Activated CD4-positive, CD25-positive, alpha-beta regulatory T cell treated with anti-CD3 and anti-CD28 coated beads, Interleukin-2, amount 50 U/mL, for 24 hours (primary cell): ENCODE measurements at regions not wholly inside any gene's neighbourhood (a gene's known extent, or its start where the extent isn't known, plus 50 kb on each side); places are given as distances from the start of the nearest gene placed in this dataset.
"Not testable (repeated sequence)": the region's sequence is repeated elsewhere in the genome, so short reads cannot be mapped to it uniquely, and the experiment has no call there.

Source experiments
- ATAC-seq, 2 donors: fragments of 150-1000 bp; cut with Tn5 transposase; one replicate each; pipeline ENCODE4 v1.10.0; 2021; ENCODE audit warnings: mild to moderate bottlenecking in 1 of 2, moderate library complexity in 1 of 2

DNA sequence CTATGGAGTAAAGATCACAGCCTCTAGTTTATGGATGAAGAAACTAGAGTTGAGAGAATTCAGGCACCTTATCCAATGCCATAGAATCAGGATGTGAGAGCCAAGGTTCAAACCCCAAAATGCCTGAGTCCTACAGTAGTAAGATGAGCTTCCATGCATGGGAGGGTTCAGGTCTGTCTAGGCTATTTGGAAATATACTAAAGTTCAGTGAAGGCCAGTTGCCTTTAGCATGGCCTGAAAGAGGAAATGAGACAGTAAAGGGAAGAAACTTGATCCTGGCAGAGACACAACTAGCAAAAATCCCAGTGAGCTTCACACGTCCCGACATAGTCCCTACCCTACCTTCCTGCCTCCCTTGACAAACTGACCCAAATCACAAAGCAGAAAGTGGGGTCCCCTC lies 317.0 kb downstream of the RASEF start:
- ATAC-seq = no peak

DNA sequence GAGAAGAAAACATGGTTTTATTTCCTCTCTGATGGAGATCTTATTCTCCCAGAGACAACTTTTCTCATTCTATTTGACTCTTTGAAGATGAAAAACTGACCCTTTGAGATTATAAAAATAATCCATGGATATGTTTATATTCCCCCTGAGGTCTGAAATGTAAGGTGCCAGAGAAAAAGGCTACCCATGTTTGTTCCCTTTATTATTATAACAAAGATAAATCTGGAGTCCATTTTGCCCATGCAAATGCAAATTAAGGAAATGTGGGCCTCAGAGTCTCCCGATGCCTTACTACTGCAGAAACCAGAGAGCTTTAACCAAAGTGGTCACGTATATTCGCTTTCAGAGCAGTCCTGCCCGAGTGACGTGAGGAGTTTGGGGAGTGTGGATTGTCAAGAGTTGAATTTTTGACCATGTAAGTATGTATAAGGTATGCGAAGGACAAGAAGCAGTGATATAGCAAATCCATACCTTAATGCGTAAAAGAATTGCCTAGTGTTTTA lies 312.5 kb downstream of the RASEF start:
- ATAC-seq = no peak

DNA sequence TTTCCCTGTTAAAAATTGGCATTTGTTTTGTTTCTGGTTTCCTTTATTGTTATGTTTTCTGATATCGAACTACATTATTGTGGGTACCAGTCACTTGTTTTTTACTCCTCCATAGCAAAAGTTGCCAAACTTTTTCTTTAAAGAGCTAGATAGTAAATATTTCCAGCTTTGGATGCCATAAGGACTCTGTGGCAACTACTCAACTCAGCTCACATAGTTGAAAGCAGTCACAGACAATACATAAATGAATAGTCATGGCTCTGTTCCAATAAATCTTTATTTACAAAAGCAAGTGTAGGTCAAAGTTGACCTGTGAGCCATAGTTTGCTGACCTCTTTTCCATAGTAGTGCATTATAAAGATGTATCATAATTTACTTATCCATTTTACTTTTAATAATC lies 305.0 kb downstream of the RASEF start:
- ATAC-seq = no peak

DNA sequence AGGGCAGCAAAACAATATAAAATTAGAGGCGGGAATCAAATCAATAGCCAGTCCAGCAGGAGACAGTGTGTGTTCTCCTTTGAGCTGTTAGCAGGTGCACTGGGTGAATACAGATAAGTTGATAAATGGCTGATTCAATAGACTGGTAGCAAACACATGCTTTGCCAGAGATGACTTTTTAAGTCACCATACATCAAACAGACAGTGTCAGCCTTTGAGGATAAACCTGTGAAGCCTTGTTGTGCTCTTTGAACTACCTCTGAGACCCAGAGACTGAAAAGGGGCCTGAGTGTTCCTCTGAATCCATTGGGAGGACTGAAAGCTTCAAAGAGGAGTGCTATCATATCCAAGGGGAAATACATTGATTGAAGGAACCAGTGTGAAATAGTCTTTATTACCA lies 301.9 kb downstream of the RASEF start:
- ATAC-seq = no peak

DNA sequence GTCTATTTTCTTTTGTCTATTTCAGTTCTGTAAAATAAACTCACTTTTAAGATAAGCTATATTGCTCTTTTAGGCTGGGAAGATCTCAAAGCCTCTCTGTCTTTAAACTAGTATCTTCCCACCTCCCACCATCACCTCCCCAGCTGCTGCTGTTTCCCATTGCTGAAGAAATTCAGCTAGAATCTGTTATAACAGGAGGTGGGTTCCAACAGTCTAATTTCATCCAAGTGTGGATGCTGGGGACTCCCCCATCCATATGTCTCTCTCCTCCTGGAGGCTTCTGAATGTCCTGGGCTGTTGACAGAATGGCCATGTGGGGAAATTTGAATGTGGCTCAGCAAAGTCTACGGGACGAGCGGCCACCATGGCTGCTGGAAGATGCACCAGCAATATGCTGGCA lies 301.0 kb downstream of the RASEF start:
- ATAC-seq = no peak

DNA sequence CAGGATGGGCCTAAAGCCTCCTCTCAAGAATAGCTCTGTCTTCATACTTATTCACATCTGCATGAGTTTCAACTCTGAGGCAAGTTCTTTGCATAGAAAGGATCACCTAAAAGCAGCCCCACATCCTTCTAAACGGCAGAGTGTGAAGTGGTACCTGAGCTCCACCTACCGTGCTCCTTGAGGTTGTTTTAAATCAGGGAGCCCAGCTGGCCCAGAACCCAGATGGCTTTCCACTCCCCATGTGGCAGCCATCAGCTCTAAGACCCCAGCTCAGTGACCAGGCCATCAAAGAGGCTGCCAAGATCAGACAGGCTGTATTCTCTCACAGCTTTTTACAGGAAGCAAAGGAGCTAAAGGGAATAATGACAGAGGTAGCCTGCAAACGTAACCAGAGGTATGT lies 299.3 kb downstream of the RASEF start:
- ATAC-seq = no peak

DNA sequence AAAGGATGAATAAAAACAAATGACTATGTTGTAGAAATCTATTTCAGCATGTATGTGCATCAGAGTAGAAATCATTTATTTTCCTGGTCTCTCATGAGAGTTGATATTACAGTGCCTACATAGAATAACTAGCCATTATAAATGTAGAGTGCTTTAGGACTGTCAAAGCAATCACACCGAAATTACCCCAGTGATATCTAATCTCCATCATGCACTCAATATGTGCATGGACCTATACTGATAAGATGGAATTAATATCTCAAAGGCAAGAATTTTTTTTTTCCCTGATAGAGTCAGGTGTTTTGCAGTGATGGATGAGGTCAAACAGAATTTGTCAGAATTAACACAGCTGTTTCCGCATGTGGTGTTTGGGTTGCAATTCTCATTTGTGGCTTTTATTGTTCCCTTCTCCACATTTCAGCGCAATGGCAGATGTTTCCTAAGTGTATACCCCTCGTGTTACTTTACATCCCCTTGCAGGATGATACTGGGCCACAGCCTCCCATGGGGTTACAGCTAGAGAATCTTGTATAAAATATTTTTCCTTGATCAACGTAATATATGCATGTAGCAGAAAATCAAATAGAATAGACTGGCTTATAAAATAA lies 298.8 kb downstream of the RASEF start:
- ATAC-seq = no peak

DNA sequence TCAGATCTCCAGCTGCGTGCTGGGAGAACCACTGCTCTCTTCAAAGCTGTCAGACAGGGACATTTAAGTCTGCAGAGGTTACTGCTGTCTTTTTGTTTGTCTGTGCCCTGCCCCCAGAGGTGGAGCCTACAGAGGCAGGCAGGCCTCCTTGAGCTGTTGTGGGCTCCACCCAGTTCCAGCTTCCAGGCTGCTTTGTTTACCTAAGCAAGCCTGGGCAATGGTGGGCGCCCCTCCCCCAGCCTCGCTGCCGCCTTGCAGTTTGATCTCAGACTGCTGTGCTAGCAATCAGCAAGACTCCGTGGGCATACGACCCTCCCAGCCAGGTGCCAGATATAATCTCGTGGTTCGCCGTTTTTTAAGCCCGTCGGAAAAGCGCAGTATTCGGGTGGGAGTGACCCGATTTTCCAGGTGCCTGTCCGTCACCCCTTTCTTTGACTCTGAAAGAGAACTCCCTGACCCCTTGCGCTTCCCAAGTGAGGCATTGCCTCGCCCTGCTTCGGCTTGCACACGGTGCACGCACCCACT lies 288.2 kb downstream of the RASEF start:
- not testable (repeated sequence) for ATAC-seq

DNA sequence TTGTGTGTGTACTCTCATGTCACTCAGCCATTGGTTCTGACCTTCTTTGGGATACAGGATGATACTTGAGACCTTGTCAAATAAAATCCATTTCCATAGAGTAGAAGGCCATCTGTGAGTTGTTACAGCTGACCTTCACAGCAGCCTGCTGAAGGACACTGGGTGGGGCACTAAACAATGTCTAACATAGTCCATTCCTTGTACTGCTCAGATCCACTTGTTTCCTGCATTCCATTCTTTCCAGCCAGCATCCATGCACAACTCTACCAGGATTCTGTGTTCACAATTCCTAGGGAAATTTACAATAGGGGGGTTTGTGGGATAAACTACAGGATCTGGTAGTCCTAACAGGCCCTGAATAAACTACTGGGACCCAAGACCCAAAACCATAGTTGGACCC lies 286.4 kb downstream of the RASEF start:
- ATAC-seq = no peak

DNA sequence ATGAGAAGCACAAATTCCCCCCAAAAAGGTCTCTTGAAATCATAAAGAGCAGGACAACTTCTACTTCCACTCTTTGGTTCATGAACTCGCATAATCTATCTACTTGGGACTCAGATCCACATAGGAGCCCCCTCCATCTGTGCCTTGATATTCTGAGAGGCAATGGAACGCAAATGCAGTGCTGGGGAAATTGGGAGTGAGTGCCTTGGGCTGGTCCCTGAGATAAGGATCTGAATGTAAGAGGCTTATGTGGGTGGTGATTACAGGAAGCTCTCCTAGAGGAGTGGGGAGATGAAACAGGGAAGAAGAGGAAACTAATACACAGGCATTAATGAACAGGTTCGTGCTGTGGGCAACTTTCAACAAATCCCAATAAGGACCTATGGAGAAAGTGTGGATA lies 285.6 kb downstream of the RASEF start:
- ATAC-seq = no peak

DNA sequence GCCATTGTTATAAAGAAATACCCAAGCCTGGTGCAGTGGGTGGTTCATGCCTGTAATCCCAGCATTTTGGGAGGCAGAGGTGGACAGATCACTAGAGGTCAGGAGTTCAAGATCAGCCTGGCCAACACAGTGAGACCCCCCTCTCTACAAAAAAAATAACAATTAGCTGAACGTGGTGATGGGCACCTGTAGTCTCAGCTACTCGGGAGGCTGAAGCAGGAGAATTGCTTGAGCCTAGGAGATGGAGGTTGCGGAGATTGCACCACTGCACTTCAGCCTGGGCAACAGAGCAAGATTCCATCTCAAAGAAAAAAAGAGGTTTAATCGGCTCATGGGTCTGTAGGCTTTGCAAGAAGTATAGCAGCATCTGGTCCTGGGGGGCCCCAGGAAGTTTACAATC lies 284.0 kb downstream of the RASEF start:
- ATAC-seq = not testable (repeated sequence)

DNA sequence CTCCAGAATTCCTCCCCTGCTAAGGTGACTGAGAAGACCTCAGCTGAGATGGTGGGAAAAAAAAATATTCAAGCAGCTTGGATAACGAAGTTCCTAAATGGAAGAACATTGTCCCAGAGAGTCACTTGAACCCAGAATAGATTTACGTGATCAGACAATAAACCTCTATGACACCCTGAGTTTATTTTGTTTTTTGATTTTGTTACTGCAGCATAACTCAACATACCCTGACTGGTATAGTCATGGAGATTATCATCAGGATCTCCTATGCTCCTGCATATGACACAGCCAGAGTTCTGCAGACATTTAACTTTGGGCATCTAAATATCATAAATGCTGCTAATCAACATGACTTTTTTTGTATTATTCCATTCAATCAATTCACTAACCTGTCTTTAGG lies 282.9 kb downstream of the RASEF start:
- no peak for ATAC-seq

DNA sequence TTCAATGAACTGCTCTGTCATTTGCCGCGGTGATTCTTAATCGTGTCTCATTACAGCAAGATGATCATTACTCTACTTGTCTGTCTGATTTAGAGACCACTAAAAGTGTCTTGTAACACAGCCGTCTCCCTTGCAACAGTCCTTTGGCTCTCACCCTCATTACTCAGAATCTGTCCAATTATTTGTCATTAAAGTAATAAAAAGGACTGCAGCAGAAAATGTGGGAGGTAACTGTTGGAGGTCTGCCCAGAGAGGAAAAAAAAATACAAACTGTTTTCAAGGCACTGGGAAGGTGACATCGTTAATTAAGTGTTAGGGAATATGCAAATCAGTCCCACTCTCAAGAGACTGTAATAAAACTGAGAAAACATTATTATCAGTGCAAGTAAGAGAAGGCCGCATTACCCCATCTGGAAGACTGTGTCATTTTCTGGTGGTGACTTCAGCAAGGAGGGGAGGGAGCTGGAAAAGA lies 281.0 kb downstream of the RASEF start:
- ATAC-seq = no peak

DNA sequence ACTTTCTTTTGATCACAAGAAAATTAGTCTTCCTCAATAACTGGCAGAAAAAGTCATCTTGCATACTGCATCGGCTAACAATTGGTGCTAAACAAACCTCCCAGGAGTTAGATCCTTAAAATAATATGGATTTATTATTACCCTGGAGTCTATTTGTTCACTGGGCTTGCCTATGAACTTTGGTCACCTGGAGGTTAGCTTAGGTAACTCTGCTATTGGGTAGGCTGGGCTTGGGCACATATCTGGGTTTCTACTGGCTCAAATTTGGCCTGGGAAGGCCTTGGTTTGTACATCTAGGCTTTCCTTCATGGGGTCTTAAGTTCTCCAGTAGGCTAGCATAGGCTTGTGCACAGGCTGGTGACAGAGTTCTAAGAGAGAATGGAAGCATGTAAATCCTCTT lies 279.9 kb downstream of the RASEF start:
- ATAC-seq = no peak

DNA sequence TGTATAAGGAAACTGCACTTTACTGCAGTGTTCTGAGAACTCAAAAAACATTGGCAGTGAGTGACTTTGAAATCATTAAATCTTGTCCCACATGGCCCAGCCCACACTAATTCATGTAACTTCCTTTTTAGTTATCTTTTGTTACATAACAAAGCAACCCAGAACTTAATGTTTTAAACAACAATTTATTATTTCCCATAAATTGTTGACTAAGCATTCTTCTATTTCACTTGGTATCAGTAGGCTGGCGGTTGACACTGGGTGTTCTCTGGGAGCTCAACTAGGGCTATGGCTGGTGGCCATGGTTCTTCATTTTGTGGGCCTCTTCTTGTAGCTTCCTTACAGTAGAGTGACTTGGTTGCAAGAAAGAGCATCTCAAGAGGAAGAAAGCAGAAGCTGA lies 278.4 kb downstream of the RASEF start:
- ATAC-seq = no peak

DNA sequence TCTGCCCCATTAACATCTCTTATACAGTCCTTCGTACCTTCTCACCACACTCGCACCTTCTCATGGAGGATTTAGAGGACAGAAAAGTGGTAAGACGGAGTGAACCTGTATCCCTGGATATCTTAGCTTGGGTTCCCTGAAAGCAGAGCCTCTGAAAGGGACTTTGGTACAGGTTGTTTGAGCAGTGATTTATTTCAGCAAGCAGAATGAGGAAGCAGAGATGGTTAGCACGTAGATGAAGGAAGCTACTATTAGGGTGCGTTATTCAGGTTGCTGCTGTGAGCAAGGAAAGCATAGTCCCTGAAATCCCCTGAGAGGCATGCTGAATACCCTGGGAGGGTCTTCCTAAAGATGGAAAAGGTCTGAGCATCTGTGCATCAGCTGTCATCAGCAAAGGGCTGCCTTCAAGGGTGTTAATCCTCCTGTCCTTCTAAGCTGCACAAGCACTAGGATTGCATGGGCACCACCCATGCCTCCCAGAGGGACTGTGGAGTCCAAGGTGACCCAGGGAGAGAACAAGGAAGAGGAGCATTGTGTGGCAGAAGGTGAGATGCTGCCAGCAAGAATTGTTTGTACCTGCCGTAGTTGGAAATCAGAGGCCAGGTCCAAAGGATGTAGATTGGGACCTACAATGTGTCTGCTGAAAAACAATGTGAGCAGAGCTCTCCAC lies 273.7 kb downstream of the RASEF start:
- no peak for ATAC-seq

DNA sequence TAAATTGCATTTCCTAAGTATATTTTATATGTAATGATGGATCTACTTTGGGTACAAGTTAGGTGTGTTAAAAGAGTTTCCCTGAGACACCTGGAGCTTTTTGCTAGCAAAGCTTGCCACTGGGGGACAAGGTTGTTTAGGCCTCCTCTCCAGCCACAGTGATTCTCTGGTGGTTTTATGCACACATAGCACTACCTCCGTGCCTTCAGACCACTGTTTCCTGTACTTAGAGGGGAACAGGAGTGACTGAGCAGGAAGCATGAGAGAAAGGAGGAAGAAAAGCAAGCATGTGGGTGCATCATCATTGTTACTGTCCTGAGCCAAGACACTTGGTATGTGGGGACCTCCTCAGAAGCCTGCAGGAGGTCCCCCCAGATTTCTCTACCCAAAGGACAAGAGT lies 272.1 kb downstream of the RASEF start:
- no peak for ATAC-seq

DNA sequence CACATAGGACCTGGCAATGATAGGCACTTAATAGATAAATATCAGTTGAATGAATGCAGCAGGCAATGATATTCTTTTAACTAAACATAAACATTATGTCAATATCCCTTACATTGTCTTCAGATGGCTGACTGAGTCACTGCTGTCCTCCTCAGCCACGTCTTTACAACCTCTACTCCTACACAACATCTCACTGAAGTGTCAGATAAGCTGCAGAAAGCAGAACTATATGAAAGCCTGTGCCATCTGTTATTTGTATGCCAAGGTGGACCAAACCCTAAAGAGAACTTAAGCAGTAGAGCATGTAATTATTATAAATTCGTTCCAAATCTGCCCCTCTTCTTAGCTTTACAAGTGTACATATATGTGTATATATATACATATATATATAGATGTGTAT lies 271.2 kb downstream of the RASEF start:
- ATAC-seq = no peak

DNA sequence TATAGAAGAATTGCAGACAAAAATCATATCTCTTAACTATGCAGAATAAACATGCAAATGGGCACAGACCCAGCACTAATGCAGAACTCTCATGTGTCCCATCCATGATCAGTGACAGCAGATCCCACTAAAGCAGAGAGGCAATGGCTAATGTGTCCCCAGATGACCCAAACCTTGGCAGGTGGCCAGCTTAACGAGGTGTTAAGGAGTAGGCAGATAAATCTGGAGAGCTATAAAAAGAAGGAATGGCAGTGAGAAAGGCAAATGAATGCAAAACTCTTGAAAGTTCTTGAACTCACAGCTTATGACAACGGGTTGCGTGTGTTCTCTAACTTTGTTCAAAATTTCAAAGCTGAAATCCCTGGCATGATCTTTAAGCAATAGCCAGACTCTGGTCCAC lies 265.4 kb downstream of the RASEF start:
- ATAC-seq = no peak

DNA sequence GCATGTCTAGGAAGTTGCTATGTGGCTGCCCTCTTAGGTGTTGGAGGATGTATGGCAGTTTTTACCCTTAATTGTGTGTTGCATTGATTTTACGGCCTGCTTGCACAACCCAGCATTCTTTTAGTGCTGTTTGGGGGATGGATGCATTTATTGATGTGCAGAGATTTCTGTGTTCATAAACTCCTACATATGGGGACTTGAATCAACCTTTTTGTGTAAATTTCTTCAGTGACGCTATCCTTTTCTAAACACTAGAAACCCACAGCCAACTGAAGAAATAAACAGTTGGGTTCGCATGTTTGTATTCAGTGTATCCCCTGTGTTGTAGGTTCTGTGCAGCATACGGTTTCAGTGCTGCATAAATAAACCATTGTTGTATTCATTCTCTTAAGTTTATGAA lies 263.7 kb downstream of the RASEF start:
- no peak for ATAC-seq

DNA sequence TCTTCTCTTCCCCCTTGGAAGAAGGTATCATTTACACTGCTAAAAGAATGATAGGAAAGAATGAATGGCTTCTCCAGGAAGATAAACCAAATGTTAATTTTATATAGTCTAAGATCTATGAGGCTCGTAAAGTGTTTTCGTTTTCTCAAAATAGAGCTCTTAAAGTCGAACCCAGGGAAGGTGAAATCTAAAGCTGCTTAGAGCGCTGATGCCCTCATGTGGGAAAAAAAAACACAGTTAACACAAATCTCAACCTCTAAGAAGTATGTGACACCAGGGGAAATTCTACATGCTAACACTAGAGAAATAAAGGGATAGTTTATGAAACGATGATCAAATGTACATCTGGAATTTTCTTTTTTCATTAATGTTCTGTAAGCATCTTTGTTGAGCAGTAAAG lies 257.9 kb downstream of the RASEF start:
- ATAC-seq = no peak

DNA sequence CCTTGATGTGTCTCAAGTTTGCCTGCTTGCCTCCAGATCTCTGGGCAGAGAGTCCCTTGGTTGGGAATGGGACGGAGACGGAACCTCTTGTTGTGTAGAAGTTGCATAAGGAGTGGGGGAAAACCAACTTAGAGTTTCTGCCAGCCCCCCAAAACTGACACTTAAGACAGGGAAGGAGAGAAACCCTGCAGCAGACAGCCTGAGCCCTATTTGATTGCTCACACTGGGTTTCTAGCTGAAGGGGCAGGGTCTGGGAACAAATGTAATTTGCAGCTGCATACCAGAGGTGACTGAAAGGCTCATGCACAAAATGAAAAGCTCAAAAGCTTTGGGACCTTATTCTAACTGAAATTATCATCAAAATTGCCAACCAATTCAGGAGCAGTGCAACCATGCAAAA lies 254.5 kb downstream of the RASEF start:
- no peak for ATAC-seq

DNA sequence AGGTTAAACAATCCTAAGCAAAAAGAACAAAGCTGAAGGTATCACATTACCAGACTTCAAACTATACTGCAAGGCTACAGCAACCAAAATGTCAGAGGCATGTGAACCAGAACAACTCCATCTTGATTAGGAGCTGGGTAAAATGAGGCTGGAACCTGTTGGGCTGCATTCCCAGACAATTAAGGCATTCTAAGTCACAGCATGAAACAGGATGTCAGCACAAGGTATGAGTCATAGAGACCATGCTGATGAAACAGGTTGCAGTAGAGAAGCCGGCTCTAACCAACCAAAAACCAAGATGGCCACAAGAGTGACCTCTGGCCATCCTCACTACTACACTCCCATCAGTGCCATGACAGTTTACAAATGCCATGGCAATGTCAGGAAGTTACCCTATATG lies 252.0 kb downstream of the RASEF start:
- no peak for ATAC-seq

DNA sequence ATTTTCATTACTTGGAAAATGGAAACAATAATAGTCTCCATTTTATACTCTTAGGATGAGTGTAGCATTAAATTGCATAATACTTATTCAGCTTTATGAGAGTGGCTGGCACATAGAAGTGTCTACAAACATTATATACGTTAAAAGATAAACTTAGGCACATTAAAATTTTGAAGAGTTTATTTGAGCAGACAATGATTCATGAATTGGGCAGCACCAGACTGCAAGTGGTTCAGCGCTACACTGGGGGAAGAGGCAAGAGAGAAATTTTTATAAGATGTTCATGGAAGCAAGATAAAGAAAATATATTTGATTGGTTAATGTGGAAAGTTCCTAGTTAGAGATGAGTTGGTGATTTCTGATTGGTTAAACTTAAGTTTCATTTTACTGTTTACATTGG lies 243.7 kb downstream of the RASEF start:
- ATAC-seq = no peak

DNA sequence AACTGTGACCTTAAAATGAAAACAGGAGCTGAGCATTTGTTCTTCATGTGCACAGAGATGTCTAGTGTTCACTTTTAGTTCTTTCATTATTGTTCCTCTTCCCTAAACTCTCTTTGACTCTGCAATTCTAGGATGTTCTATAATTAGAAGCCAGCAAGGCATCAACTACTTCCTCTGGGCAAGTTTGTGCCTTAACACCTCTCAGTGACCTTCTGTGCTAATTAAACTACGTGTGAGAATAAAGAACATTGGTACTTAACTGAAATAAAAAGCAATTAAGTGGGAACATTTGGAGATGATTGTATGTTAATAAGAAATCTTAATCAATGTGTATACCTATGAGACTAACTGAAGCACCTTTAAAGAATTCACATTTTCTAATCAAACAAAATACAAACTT lies 242.8 kb downstream of the RASEF start:
- no peak for ATAC-seq
